C4-2B (cell line): ENCODE measurements at regions not wholly inside any gene's neighbourhood (a gene's known extent, or its start where the extent isn't known, plus 50 kb on each side); places are given as distances from the start of the nearest gene placed in this dataset.

Experiments
- CTCF ChIP-seq: fragments of 450-650 bp; conservative IDR thresholded peaks from 2 replicates; pipeline ENCODE4 v1.5.1; 2017; ENCODE audit warnings: mild to moderate bottlenecking
- ZFX ChIP-seq: fragments of 450-650 bp; IDR thresholded peaks from 2 replicates; pipeline ENCODE4 v1.6.1; 2017

GRCh38 chr6:55047451-55048044, 126.8 kb upstream of the HCRTR2 start:
- TF ChIP-seq CTCF (no peak), ZFX (no peak)
